ENCODE measurements at regions not wholly inside any gene's neighbourhood (a gene's known extent, or its start where the extent isn't known, plus 50 kb on each side); places are given as distances from the start of the nearest gene placed in this dataset.

DNA sequence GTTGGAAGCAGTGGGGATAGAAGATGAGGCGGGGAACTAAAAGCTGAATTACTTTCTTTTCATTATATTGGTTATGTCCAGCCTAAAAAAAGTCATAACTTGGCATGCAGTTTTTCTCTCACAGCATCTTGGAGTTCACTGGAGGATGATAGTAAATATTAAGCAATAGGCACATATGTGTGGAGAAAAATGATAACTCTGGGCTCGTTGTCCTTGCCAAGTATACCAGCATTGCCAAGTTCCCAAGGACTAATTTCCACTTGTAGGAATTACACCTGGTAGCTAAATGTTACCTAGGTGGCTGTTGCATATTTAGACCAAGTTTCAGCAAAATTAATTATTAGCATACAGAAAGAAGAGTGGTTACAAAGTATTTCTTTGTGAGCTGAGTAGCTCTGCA, 1007.6 kb downstream of the ANKRD7 start:
- TF ChIP-seq CTCF (conservative IDR thresholded peaks at IDR 0.05) (no peak), EZH2 (IDR thresholded peaks at IDR 0.05; ENCODE audit: low read depth) (no peak)
